Suprapubic skin (tissue), 4 donors: ENCODE measurements at regions not wholly inside any gene's neighbourhood (a gene's known extent, or its start where the extent isn't known, plus 50 kb on each side); places are given as distances from the start of the nearest gene placed in this dataset.

Source experiments
- DNase-seq, 2 donors: peaks; one replicate each; pipeline ENCODE4 v3.0.0-alpha.2; 2019; ENCODE audit warnings: low spot score in 2 of 2
- H3K27ac ChIP-seq: fragments of 200-600 bp; sonication (generic); one replicate; pipeline ENCODE4 v1.5.1; 2019
- H3K27me3 ChIP-seq: fragments of 200-600 bp; sonication (generic); one replicate; pipeline ENCODE4 v1.5.1; 2019
- H3K36me3 ChIP-seq: fragments of 200-600 bp; sonication (generic); one replicate; pipeline ENCODE4 v1.5.1; 2019
- H3K4me1 ChIP-seq: fragments of 200-600 bp; sonication (generic); one replicate; pipeline ENCODE4 v1.5.1; 2019
- H3K4me3 ChIP-seq: fragments of 200-600 bp; sonication (generic); one replicate; pipeline ENCODE4 v1.5.1; 2019; ENCODE audit warnings: mild to moderate bottlenecking
- H3K9me3 ChIP-seq: fragments of 200-600 bp; sonication (generic); one replicate; pipeline ENCODE4 v1.5.1; 2019
- CTCF ChIP-seq, 2 donors: fragments of 200-600 bp in 1 of 2; fragments of 450-650 bp in 1 of 2; sonication (generic) in 1 of 2; IDR thresholded peaks; one replicate each; pipeline ENCODE4 v1.5.1; 2016 to 2019; ENCODE audit warnings: antibody characterized with exemption in 2 of 2, mild to moderate bottlenecking in 1 of 2, moderate library complexity in 1 of 2
- EP300 ChIP-seq: sonication (generic); formaldehyde crosslinking; IDR thresholded peaks from one replicate; pipeline ENCODE4 v1.6.1; 2017; ENCODE audit warnings: antibody characterized with exemption
- POLR2A ChIP-seq, 2 donors: fragments of 450-650 bp; IDR thresholded peaks; one replicate each; pipeline ENCODE4 v1.6.1; 2017; ENCODE audit warnings: antibody characterized with exemption in 2 of 2, mild to moderate bottlenecking in 2 of 2, moderate library complexity in 2 of 2
- POLR2AphosphoS5 ChIP-seq, 3 donors: sonication (generic); formaldehyde crosslinking; IDR thresholded peaks; one replicate each; pipeline ENCODE4 v1.6.1; 2017; ENCODE audit warnings: antibody characterized with exemption in 3 of 3
- WGBS: methylation state at CpG from one replicate; pipeline ENCODE4 v1.1.5; 2018; 5-methylcytosine and 5-hydroxymethylcytosine counted together

- Histone ChIP-seq H3K27ac (no peak overlapping the region), H3K36me3 (no peaks in the 10 kb centered on the region), H3K27me3 (no peaks in the 10 kb centered on the region), H3K4me3 (no peak overlapping the region), H3K4me1 (no peaks in the 10 kb centered on the region), H3K9me3 (no peaks in the 10 kb centered on the region)
- DNase-seq = no peak
- no peak for TF ChIP-seq CTCF (IDR thresholded peaks at IDR 0.05)
- TF ChIP-seq EP300 = no peak
- TF ChIP-seq POLR2AphosphoS5 (IDR thresholded peaks at IDR 0.05) = no peak
- TF ChIP-seq POLR2A (IDR thresholded peaks at IDR 0.05) = no peak
- WGBS = 76% methylated on average over 5 of the region's 5 CpGs
Observed at GRCh38 chr3:104672331-104672730, 694.4 kb upstream of the ALCAM start.

- Histone ChIP-seq H3K27ac (no peak overlapping the region), H3K27me3 (no peaks in the 10 kb centered on the region), H3K9me3 (no peaks in the 10 kb centered on the region), H3K4me1 (no peaks in the 10 kb centered on the region), H3K36me3 (no peaks in the 10 kb centered on the region), H3K4me3 (no peak overlapping the region)
- no peak for DNase-seq
- WGBS = 43% methylated on average over 2 of the region's 2 CpGs
- TF ChIP-seq EP300 (no peak), POLR2AphosphoS5 (IDR thresholded peaks at IDR 0.05) (no peak), POLR2A (IDR thresholded peaks at IDR 0.05) (no peak), CTCF (IDR thresholded peaks at IDR 0.05) (no peak)
Observed at GRCh38 chr3:104673981-104674380, 692.7 kb upstream of the ALCAM start.

GRCh38 chr3:104676241-104676640 is 690.5 kb upstream of the ALCAM start:
- Histone ChIP-seq H3K27me3 (no peaks in the 10 kb centered on the region), H3K4me3 (no peak overlapping the region), H3K36me3 (no peaks in the 10 kb centered on the region), H3K4me1 (no peaks in the 10 kb centered on the region), H3K9me3 (no peaks in the 10 kb centered on the region), H3K27ac (no peak overlapping the region)
- WGBS = 83% methylated on average over 3 of the region's 3 CpGs
- DNase-seq = no peak
- no peak for TF ChIP-seq POLR2AphosphoS5 (IDR thresholded peaks at IDR 0.05)
- no peak for TF ChIP-seq POLR2A (IDR thresholded peaks at IDR 0.05)
- TF ChIP-seq CTCF (IDR thresholded peaks at IDR 0.05) = no peak
- TF ChIP-seq EP300 = no peak

GRCh38 chr3:104677932-104678331 is 688.8 kb upstream of the ALCAM start:
- no peaks in the 10 kb centered on the region for H3K36me3 ChIP-seq
- 95% methylated on average over 4 of the region's 4 CpGs for WGBS
- TF ChIP-seq CTCF (IDR thresholded peaks at IDR 0.05) = no peak
- TF ChIP-seq EP300 = no peak
- no peak for TF ChIP-seq POLR2AphosphoS5 (IDR thresholded peaks at IDR 0.05)
- no peak for TF ChIP-seq POLR2A (IDR thresholded peaks at IDR 0.05)
- DNase-seq = no peak
- no peak overlapping the region for H3K4me3 ChIP-seq
- H3K9me3 ChIP-seq = no peaks in the 10 kb centered on the region
- H3K4me1 ChIP-seq = no peaks in the 10 kb centered on the region
- H3K27me3 ChIP-seq = no peaks in the 10 kb centered on the region
- H3K27ac ChIP-seq = no peak overlapping the region

GRCh38 chr3:104685492-104685891 is 681.2 kb upstream of the ALCAM start:
- DNase-seq = no peak
- Histone ChIP-seq H3K27me3 (no peaks in the 10 kb centered on the region), H3K27ac (no peak overlapping the region), H3K4me1 (no peaks in the 10 kb centered on the region), H3K9me3 (no peaks in the 10 kb centered on the region), H3K4me3 (no peak overlapping the region), H3K36me3 (no peaks in the 10 kb centered on the region)
- TF ChIP-seq POLR2AphosphoS5 (IDR thresholded peaks at IDR 0.05) (no peak), EP300 (no peak), POLR2A (IDR thresholded peaks at IDR 0.05) (no peak), CTCF (IDR thresholded peaks at IDR 0.05) (no peak)
